ENCODE measurements at regions not wholly inside any gene's neighbourhood (a gene's known extent, or its start where the extent isn't known, plus 50 kb on each side); places are given as distances from the start of the nearest gene placed in this dataset.

GRCh38 chr4:14518136-14518535 lies 484.1 kb upstream of the CPEB2 start:
- TF ChIP-seq POLR2A (IDR thresholded peaks at IDR 0.05) (no peak), CTCF (IDR thresholded peaks at IDR 0.05) (no peak)
- Histone ChIP-seq H3K27me3 (no peaks in the 10 kb centered on the region), H3K4me1 (no peaks in the 10 kb centered on the region), H3K27ac (no peak overlapping the region), H3K36me3 (no peaks in the 10 kb centered on the region), H3K9me3 (no peaks in the 10 kb centered on the region), H3K4me3 (no peak overlapping the region)
- intact Hi-C loops (cut with DNase I): no loop called here
- DNase-seq: no peak
- ATAC-seq: no peak
- WGBS (ENCODE audit: insufficient coverage, low coverage, low lambda C conversion rate, missing lambda C conversion rate): 38% methylated on average over 2 of the region's 2 CpGs

DNA sequence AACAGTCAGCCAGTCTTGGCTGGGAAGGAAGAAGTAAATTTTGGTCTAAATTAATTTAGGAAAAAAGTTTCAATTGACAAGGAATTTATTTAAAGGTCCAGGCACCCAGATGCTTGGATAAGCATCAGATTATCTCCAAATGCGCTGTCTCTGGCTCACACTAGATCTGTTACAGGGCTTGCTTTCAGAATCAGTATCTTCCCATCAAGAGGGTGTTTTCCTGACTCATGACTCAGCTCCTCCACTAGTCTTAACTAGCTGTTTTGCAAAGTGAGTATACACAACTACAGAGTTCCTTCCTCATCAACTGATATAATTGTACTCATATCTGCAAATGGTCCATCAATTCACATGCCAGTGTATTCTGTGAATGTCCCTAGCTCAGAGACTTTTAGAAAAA lies 482.1 kb upstream of the CPEB2 start:
- TF ChIP-seq CTCF (IDR thresholded peaks at IDR 0.05) (no peak), POLR2A (IDR thresholded peaks at IDR 0.05) (no peak)
- ATAC-seq (no peak), DNase-seq (no peak)
- Histone ChIP-seq H3K27ac (no peak overlapping the region), H3K27me3 (no peaks in the 10 kb centered on the region), H3K9me3 (no peaks in the 10 kb centered on the region), H3K4me1 (no peaks in the 10 kb centered on the region), H3K4me3 (no peak overlapping the region), H3K36me3 (no peaks in the 10 kb centered on the region)
- intact Hi-C loops (cut with DNase I): no loop called here
- 71% methylated on average over 1 of the region's 1 CpG for WGBS (ENCODE audit: insufficient coverage, low coverage, low lambda C conversion rate, missing lambda C conversion rate)

- Histone ChIP-seq H3K4me1 (no peaks in the 10 kb centered on the region), H3K36me3 (no peaks in the 10 kb centered on the region), H3K9me3 (no peaks in the 10 kb centered on the region), H3K4me3 (no peak overlapping the region), H3K27ac (no peak overlapping the region), H3K27me3 (no peaks in the 10 kb centered on the region)
- TF ChIP-seq POLR2A (IDR thresholded peaks at IDR 0.05): no peak
- TF ChIP-seq CTCF (IDR thresholded peaks at IDR 0.05): no peak
- no CpG with 5 or more reads among the region's 1 CpG for WGBS (ENCODE audit: insufficient coverage, low coverage, low lambda C conversion rate, missing lambda C conversion rate)
- intact Hi-C loops (cut with DNase I): no loop called here
- DNase-seq (no peak), ATAC-seq (no peak)
Measured at GRCh38 chr4:14524276-14524675, 478.0 kb upstream of the CPEB2 start.

DNA sequence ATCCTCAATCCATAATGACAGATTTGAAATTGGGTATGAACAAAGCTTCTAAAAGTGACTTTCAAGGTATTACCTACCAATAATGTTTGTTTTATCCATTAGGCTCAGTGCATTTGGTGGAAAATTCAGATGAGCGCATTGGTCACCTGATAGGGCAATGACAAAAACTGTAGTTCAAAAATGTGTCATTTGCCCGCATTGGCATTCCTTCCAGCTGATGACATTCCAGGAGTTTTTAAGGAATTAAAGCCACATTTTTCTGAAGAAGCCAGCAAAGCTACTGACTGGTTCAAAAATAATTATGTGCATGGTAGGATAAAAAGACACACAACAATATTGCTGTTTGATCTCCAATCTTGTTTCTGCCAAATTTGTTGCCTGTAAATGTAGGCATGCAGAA lies 473.4 kb upstream of the CPEB2 start:
- intact Hi-C loops (cut with DNase I): no loop called here
- Histone ChIP-seq H3K4me3 (no peak overlapping the region), H3K27me3 (no peaks in the 10 kb centered on the region), H3K27ac (no peak overlapping the region), H3K4me1 (no peaks in the 10 kb centered on the region), H3K9me3 (no peaks in the 10 kb centered on the region), H3K36me3 (no peaks in the 10 kb centered on the region)
- DNase-seq (no peak), ATAC-seq (no peak)
- TF ChIP-seq CTCF (IDR thresholded peaks at IDR 0.05) (no peak), POLR2A (IDR thresholded peaks at IDR 0.05) (no peak)
- WGBS (ENCODE audit: insufficient coverage, low coverage, low lambda C conversion rate, missing lambda C conversion rate): 78% methylated on average over 2 of the region's 2 CpGs

GRCh38 chr4:14529653-14530052 lies 472.6 kb upstream of the CPEB2 start:
- H3K4me1 ChIP-seq: no peaks in the 10 kb centered on the region
- intact Hi-C loops (cut with DNase I): no loop called here
- no peak overlapping the region for H3K27ac ChIP-seq
- DNase-seq (no peak), ATAC-seq (no peak)
- TF ChIP-seq CTCF (IDR thresholded peaks at IDR 0.05) (no peak), POLR2A (IDR thresholded peaks at IDR 0.05) (no peak)
- no peaks in the 10 kb centered on the region for H3K27me3 ChIP-seq
- no peaks in the 10 kb centered on the region for H3K36me3 ChIP-seq
- 48% methylated on average over 4 of the region's 4 CpGs for WGBS (ENCODE audit: insufficient coverage, low coverage, low lambda C conversion rate, missing lambda C conversion rate)
- H3K9me3 ChIP-seq: no peaks in the 10 kb centered on the region
- no peak overlapping the region for H3K4me3 ChIP-seq
